Inflammatory macrophage (primary cell): ENCODE measurements at regions not wholly inside any gene's neighbourhood (a gene's known extent, or its start where the extent isn't known, plus 50 kb on each side); places are given as distances from the start of the nearest gene placed in this dataset.
"Not testable (repeated sequence)": the region's sequence is repeated elsewhere in the genome, so short reads cannot be mapped to it uniquely, and the experiment has no call there.

Source experiments
- DNase-seq, 2 donors: peaks; one replicate each; pipeline ENCODE4 v3.0.0-alpha.2; 2020 to 2022

DNA sequence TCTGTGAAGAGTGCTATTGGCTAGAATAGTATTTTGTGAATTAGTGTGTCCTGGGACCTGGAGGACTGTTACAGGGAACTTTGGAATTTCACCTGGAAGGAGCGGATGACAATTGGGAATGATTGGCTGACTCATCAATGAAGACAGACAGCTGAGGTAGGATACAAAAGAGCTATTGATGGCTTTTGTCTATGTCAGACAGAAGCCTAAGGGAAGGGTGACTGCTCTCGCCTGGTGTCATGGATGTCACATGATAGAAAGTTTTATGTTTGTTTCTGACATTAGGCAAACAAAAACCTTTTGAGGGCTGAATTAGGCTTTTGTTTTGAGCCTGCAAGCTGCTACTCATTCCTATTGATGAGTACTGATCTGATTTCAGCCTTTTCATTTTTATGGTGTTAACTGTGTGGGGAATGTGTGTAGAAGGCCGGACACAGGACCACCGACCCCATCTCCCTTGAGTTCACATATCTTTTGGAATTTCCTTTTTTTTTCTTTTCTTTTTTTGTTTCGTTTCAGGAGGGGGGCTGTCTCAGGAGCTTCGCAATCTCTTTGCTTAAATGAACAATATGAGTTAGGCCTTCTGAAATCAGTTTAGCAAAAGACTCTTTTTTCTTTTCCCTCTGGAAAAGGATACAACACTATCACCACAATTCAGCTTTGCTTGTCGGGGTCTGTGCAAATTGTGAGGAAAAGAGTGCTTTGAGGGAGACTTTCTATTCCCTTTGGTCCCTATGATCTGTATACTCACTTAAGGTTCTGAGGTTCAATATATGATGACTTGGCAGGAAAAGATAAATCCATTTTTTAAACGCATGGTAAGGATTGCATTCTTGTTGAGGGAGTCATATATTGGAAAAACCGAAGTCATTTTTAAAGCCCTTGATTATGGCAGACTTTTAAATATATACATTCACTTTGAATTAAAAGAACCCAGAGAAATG is 207.9 kb upstream of the FIGN start:
- no peak for DNase-seq

DNA sequence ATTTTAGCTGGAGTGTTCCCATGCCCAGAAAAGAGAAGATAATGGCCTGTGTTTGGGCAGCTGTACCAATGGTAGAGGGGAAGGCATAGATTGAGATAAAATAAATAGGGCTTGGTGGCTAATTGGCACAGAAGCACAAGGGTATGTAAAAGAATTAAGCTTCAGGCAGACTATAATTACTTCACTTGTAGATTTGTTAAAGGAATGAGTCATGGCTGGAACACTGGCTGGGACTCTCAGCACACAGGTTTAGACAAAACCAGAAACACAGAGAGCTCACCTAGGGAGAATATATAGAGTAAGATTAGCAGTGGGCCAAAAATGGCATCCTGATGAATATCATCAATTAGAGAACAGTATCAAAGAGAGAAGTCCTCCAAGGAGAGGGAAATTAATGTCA is 198.3 kb upstream of the FIGN start:
- DNase-seq: no peak

DNA sequence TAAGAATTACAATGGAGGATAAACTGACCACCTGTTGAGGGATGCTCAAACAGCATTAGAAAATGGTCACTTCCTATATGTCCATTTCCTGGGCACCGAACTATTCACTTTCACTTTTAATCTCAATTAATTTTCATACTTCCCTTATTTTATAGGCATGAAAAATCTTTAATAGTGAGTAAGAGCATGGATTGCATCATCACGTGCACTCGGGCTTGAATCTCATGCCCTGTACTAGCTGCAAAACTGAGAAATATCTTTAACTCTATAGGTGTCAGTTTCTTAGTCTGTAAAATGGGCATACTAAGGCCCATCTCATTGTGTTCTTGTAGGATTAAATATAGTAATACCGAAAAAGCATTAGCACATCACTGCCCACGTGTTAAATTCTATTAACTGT is 183.9 kb upstream of the FIGN start:
- no peak for DNase-seq

DNA sequence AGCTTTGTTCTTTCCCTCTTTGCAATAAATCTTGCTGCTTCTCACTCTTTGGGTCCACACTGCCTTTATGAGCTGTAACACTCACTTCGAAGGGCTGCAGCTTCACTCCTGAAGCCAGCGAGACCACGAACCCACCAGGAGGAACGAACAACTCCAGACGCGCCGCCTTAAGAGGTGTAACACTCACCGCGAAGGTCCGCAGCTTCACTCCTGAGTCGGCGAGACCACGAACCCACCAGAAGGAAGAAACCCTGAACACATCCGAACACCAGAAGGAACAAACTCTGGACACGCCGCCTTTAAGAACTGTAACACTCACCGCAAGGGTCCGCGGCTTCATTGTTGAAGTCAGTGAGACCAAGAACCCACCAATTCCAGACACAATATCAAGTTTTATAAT is 178.7 kb upstream of the FIGN start:
- DNase-seq: not testable (repeated sequence)

DNA sequence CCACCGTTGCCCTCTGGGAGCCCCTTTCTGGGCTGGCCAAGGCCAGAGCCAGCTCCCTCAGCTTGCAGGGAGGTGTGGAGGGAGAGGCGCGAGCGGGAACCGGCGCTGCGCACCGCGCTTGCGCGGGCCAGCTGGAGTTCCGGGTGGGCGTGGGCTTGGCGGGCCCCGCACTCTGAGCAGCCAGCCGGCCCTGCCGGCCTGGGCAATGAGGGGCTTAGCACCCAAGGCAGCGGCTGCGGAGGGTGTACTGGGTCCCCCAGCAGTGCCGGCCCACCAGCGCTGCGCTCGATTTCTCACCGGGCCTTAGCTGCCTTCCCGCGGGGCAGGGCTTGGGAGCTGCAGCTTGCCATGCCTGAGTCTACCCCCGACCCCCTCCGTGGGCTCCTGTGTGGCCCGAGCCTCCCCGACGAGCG is 177.7 kb upstream of the FIGN start:
- not testable (repeated sequence) for DNase-seq

DNA sequence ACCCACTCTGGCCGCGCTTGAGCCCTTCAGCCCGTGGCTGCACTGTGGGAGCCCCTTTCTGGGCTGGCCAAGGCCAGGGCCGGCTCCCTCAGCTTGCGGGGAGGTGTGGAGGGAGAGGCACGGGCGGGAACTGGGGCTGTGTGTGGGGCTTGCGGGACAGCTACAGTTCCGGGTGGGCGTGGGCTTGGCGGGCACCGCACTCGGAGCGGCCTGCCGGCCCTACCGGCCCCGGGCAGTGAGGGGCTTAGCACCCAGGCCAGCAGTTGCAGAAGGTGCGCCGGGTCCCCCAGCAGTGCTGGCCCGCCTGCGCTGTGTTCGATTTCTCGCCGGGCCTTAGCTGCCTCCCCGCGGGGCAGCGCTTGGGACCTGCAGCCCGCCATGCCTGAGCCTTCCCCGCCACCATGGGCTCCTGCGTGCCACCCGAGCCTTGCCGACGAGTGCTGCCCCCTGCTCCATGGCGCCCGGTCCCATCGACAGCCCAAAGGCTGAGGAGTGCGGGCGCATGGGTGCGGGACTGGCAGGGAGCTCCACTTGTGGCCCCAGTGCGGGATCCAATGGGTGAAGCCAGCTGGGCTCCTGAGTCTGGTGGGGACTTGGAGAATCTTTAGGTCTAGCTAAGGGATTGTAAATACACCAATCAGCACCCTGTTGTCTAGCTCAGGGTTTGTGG is 173.7 kb upstream of the FIGN start:
- no peak for DNase-seq

DNA sequence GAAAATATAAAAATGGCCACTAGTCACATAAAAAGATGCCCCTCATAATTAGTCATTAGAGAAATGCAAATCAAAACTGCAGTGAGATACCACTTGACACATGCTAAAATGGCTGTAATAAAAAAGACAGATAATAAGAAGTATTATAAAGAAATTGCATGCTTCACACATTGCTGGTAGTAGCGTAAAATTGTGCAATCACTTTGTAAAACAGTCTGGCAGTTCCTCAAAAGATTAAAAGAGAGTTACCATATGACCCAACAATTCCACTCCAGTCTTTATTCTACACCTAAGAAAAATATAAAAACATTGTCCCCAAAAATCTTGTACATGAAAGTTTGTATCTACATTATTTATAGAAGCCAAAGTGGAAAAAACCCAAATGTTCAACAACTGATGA is 170.6 kb upstream of the FIGN start:
- no peak for DNase-seq

DNA sequence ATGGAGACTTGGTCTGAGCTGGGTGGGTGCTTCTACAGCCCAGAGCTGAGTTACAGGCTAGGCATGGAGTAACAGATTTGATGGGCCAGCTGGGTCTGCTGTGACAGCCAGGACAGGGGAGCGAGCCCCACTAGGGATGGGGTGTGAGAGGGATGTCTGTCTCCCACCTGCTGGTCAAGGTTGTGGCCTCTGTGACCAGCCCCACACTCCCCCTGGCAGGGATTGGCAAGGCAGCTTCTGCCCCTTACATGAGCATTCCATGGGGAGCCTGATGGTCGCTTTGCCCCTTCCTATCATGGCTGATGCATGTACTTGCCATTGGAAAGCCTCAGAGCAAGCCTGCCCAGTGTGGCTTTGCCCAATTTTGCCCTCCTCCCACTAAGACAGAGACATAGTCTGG is 162.0 kb upstream of the FIGN start:
- DNase-seq: no peak

DNA sequence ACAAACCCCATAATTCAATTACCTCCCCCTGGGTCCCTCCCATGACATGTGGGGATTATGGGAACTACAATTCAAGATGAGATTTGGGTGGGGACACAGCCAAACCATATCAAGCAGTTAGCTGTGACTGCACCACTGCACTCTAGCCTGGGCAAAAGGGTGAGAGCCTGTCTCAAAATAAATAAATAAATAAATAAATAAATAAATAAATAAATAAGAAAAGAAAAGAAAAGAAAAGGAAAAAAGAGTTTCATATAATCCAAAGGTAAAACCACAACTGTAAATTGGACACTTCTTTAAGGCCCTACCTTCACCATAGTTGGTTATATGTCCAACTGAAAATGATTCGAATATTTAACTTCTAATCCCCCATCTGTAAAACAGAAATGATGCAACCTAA is 157.6 kb upstream of the FIGN start:
- not testable (repeated sequence) for DNase-seq

DNA sequence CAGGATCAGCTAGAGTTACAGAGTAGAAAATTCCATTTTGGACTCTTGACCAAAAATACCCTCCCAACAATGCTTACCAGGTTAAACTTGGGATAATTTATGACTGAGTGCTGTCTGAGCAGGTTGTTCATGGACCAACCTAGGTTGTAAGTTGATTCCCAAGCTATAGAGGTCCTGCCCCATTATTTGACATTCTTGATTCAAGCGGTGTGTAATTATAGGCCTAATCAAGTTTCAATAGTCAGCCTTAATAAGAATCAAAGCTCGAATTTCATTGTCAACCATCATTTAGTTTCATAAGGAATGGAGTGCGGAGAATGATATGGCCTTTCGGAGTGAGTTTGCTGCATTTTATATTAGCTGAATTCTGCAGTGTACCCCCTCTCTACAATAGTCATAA is 152.8 kb upstream of the FIGN start:
- no peak for DNase-seq

DNA sequence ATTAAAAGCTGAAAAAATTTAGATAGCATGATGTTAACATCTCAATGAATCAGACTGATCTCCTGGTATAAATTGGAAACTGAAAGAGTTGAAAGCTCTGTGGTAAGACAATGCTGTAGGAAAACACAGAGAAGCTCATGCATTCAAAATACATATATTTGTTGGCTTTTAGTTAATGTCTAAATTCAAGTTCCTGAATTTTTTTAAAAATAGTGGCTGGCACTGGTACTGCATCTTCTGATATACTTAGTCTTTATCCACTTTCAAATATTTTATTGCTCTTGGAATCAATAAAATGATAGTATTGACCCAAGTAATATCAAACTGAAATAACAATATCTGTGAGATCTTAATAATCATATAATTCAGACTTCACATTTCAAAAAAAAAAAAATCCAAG is 151.4 kb upstream of the FIGN start:
- DNase-seq: no peak

DNA sequence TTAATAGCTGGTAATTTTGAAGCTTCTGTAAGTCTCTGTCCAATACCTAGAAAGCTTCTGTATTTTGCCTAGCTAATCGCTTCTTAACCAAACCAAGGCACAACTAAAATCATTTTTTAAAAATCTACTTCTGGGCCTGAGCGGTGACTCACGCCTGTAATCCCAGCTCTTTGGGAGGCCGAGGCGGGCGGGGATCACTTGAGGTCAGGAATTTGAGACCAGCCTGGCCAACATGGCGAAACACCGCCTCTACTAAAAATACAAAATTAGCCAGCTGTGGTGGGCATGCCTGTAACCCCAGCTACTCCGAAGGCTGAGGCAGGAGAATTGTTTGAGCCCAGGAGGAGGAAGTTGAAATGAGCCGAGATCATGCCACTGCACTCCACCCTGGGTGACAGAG is 148.6 kb upstream of the FIGN start:
- no peak for DNase-seq

DNA sequence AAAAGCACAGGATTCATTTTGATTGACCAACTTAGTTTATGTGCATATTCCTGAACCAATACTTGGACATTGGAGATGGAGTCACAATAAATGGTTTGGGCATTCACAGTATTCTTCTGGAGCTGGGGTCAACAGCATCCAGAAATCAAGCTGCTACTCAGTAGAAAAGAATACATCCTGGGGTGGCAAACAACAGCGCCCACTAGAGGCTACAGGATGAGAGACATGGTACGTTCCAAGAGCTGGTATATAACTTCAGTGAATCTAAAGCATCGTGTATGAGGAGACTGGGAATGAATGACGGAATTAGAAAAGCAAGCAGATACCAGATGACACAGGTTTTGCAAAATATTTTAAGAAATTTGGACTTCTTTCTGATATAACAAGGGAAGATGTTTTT is 142.9 kb upstream of the FIGN start:
- DNase-seq: peak in 1 of 2 donors; percentile 8

DNA sequence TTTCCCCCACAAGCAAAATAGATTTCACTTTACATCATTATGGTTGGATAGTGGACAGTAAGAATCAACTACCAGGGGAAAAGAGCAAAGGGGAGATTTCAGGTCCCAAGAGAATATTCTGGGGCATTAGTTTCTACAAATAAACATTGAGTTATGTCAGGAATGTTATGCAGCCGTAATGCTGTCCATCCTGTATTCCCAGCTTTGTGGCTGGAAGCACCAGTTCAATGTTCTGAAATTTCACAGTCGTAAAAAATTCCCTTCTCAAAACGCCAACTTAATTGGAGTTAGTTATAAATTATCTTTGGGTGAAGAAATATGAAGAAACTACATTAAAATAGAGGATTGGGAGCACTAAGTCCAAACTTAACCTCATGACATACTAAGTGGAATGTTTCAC is 141.5 kb upstream of the FIGN start:
- DNase-seq: no peak

DNA sequence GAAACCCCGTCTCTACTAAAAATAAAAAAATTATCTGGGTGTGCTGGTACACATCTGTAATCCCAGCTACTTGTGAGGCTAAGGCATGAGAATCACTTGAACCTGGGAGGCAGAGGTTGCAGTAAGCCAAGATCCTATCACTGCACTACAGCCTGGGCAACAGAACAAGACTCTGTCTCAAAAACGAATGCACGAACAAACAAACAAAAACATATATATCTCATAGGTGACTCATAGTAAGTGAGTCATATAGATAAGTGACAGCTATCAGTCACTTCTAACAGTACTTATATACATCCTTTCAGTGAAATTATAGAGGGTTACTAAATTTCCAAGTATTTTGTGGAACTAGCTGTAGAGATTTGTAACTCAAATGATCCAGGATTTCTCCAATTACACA is 127.3 kb upstream of the FIGN start:
- DNase-seq: no peak

DNA sequence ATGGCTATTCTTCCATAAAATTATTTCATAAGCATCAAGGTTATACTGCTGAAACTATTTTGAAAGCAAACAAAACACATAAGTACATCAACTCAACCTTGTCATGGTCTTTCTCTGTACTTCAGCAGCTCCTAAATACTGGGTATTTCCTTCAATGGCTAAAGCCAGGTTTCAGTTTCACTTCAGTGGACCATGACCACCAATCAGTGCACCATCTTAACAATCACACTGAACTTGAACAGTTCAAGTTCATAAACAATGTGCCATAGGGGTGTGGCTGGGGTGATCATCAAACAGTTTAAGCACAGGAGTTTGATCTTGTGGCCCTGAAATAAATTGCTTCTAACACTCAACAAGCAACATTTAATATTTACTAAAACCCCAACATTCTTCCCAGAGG is 124.1 kb upstream of the FIGN start:
- DNase-seq: no peak

DNA sequence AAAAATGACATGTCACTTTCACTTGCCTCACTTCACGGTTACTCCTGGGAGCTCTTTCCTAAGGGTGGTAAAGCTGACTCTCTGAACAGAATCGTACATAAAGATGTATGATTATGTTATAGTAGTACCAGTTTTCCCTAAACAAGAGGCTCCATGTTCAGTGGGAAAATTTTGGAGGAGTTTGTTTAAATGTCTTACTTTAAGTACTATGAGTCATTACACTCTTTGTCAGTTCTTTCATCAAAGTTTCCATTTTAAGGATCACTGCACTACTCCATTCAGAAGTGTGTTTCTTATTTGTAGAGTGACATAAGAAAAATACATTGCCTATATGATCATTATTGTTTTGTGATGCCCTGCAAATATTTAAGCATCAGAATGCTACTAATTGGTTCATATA is 121.1 kb upstream of the FIGN start:
- DNase-seq: no peak

DNA sequence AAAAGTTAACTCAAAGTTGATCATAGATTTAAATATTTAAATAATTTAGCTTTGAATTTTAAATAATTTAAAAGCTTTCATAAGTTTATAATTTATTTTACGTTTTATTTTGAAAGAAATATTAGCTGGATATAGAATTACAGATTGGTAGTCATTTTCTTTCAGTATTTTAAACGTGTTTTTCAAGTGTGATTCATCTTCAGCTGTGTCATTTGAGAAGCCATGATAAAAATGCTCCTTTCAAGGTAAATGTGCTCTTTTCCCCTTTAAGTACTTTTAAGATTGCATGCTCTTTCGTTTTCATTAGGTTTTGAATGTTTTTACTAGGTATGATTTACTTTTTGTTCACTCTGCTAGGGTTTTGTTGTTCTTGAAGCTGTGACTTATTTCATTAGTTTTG is 116.8 kb upstream of the FIGN start:
- no peak for DNase-seq

DNA sequence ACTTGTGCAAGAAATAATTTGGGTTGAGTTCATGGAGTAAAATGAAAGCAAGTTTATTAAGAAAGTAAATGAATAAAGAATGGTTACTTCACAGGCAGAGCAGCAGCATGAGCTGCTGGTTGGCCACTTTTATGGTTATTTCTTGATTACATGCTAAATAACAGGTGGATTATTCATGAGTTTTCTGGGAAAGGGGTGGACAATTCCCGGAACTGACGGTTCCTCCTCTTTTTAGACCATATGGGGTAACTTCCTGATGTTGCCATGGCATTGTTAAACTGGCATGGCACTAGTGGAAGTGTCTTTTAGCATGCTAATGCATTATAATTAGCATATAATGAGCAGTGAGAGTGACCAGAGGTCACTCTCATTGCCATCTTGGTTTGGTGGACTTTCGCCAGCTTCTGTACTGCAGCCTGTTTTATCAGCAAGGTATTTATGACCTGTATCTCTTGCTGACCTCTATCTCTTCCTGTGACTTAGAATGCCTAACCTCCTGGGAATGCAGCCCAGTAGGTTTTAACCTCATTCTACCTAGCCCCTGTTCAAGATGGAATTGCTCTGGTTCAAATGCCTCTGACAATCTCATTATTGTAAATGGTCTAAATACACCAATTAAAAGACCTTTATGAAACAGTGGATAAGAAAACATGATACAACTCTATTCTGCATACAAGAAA is 114.1 kb upstream of the FIGN start:
- DNase-seq: no peak

DNA sequence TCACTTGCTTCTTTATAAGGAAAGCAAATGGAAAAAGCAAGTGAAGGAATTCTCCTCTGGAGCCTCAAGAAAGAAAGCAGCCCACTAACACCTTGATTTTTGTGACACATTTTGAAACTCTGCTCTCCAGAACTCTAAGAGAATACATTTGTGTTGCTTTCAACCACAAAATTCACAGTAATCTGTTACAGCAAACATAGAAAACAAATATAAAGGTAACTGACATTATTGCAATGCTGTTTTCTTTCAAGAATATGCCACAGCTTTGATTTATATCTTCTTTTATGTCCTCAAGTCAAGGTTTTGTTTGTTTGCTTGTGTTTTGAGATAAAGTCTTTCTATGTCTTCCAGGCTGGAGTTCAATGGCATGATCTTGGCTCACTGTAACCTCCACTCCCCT is 103.1 kb upstream of the FIGN start:
- DNase-seq: no peak

DNA sequence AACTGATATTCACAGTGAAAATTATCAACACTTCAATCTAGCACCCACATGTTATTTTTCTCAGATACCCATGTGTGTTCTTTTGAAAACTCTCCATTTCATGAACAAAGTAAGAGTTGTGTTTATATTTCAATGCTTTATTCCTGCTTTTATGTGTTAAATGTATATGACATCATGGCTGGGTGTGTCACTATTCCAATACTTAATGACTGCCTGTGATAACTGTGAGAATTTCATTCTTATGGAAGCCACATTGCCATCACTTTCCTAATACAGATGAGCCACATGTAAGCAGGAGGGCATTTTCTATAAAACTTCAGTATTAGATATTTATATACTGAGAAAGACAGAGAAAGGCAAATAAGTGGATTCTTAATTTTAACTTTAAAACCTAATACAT is 100.4 kb upstream of the FIGN start:
- DNase-seq: no peak

DNA sequence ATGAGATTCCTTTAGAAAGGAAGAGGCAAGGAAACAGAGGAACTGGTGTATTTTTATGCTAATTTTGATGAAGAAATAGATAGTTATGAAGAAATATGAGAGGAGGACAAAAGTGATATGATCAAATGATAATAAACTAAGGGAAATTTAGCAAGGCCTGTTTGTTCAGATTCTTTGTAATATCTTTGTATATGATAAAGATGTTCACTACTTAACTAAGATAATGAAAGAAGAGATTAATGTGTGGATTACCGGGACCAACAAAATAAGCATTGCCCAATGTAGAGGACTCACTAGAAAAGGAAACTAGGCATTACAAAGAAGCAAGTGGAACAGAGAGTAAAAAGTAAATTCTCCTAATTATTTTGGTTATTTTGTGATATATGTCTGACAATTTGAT is 99.0 kb upstream of the FIGN start:
- DNase-seq: no peak

DNA sequence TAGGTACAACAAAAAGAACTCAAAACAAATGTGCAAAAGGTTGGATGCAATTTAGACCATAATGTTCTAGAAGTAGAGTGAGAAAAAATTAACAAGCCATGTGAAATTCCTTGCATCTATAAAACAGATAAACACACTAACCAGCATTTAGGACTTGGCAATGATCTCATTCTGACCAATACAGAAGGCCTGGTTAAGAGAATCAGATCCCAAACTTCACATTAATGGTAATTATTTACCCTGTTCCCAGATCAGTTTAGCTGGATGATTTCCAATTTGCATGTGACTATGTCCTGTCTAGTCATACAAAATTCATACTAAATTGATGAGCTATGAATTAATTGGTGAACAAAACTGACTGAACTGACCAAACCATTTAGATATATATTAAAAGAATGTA is 98.4 kb upstream of the FIGN start:
- DNase-seq: no peak

DNA sequence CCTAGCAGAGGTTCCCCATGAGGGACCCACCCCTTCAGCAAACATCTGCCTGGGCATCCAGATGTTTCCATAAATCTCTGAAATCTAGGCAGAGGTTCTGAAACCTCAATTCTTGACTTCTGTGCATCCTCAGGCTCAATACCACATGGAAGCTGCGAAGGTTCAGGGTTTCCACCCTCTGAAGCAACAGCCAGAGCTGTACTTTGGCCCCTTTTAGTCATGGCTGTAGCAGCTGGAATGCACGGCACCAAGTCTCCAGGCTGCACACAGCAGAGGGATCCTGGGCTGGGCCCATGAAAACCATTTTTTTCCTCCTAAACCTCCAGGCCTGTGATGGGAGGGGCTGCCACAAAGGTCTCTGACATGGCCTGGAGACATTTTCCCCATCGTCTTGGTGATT is 93.0 kb upstream of the FIGN start:
- DNase-seq: no peak
